Activated CD8-positive, alpha-beta T cell treated with anti-CD3 and anti-CD28 coated beads for 36 hours (primary cell): ENCODE measurements at regions not wholly inside any gene's neighbourhood (a gene's known extent, or its start where the extent isn't known, plus 50 kb on each side); places are given as distances from the start of the nearest gene placed in this dataset.
"Not testable (repeated sequence)": the region's sequence is repeated elsewhere in the genome, so short reads cannot be mapped to it uniquely, and the experiment has no call there.

Experiments
- ATAC-seq: fragments of 200-7000 bp; cut with Tn5 transposase; one replicate; pipeline ENCODE4 v1.10.0; 2021; ENCODE audit warnings: mild to moderate bottlenecking, moderate library complexity
- CTCF ChIA-PET: fragments of 350-600 bp; sonication (Branson Sonifier 250); formaldehyde crosslinking; loops from one replicate; lab custom pipeline; 2021; ENCODE audit warnings: antibody characterized with exemption; lab: Charles Lee
- POLR2A ChIA-PET: fragments of 350-600 bp; sonication (Branson Sonifier 250); formaldehyde crosslinking; loops from one replicate; lab custom pipeline; 2021; ENCODE audit warnings: antibody characterized with exemption; lab: Charles Lee
- DNase-seq: peaks from one replicate; pipeline ENCODE4 v3.0.0-alpha.2; 2020
- H3K27ac Mint-ChIP-seq: one replicate; pipeline ENCODE4 v1.8.0; 2021; ENCODE audit warnings: mild to moderate bottlenecking, mixed read lengths
- H3K27me3 Mint-ChIP-seq: one replicate; pipeline ENCODE4 v1.8.0; 2021; ENCODE audit warnings: mixed read lengths
- H3K36me3 Mint-ChIP-seq: one replicate; pipeline ENCODE4 v1.8.0; 2021; ENCODE audit warnings: low read depth, mixed read lengths
- H3K4me1 Mint-ChIP-seq: one replicate; pipeline ENCODE4 v1.8.0; 2021; ENCODE audit warnings: low read depth, mixed read lengths
- H3K4me3 Mint-ChIP-seq: one replicate; pipeline ENCODE4 v1.8.0; 2021; ENCODE audit warnings: mild to moderate bottlenecking, moderate library complexity, mixed read lengths
- H3K9me3 Mint-ChIP-seq: one replicate; pipeline ENCODE4 v1.8.0; 2021; ENCODE audit warnings: mixed read lengths
- intact Hi-C: fragments of 100-400 bp; cut with micrococcal nuclease; formaldehyde crosslinking; loops from one replicate; pipeline ENCODE4 v1.10.0; 2022
- TF ChIP-seq, protein P1 (sequence below): fragments of 200-600 bp; IDR thresholded peaks from one replicate; pipeline ENCODE4 v1.8.0; 2022; ENCODE audit warnings: antibody characterized with exemption, mild to moderate bottlenecking

- Mint-ChIP-seq H3K27me3 (no peaks in the 10 kb centered on the region), H3K36me3 (no peaks in the 10 kb centered on the region), H3K4me1 (no peaks in the 10 kb centered on the region), H3K27ac (no peak overlapping the region), H3K4me3 (no peak overlapping the region), H3K9me3 (peaks cover 2% of the 10 kb centered on the region)
- ChIA-PET POLR2A (no interaction called here), CTCF (no interaction called here)
- ATAC-seq: no peak
- intact Hi-C loops: no loop called here
- TF ChIP-seq, protein P1, sequence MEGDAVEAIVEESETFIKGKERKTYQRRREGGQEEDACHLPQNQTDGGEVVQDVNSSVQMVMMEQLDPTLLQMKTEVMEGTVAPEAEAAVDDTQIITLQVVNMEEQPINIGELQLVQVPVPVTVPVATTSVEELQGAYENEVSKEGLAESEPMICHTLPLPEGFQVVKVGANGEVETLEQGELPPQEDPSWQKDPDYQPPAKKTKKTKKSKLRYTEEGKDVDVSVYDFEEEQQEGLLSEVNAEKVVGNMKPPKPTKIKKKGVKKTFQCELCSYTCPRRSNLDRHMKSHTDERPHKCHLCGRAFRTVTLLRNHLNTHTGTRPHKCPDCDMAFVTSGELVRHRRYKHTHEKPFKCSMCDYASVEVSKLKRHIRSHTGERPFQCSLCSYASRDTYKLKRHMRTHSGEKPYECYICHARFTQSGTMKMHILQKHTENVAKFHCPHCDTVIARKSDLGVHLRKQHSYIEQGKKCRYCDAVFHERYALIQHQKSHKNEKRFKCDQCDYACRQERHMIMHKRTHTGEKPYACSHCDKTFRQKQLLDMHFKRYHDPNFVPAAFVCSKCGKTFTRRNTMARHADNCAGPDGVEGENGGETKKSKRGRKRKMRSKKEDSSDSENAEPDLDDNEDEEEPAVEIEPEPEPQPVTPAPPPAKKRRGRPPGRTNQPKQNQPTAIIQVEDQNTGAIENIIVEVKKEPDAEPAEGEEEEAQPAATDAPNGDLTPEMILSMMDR: no peak
- no peak for DNase-seq
Observed at GRCh38 chr6:19723545-19723944, 113.6 kb upstream of the ID4 start.

DNA sequence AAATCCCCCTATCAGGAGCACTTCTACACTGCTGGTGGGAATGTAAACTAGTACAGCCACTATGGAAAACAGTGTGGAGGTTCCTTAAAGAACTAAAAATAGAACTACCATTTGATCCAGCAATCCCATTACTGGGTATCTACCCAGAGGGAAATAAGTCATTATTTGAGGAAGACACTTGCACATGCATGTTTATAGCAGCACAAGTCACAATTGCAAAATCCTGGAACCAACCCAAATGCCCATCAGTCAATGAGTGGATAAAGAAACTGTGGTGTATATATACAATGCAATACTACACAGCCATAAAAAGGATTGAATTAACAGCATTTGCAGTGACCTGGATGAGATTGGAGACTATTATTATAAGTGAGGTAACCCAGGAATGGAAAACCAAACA is 111.7 kb upstream of the ID4 start:
- H3K4me3 Mint-ChIP-seq, H3K36me3 Mint-ChIP-seq, intact Hi-C loops, DNase-seq, POLR2A ChIA-PET, CTCF ChIA-PET, H3K4me1 Mint-ChIP-seq, ATAC-seq, H3K27ac Mint-ChIP-seq, H3K27me3 Mint-ChIP-seq, H3K9me3 Mint-ChIP-seq: not testable (repeated sequence)

DNA sequence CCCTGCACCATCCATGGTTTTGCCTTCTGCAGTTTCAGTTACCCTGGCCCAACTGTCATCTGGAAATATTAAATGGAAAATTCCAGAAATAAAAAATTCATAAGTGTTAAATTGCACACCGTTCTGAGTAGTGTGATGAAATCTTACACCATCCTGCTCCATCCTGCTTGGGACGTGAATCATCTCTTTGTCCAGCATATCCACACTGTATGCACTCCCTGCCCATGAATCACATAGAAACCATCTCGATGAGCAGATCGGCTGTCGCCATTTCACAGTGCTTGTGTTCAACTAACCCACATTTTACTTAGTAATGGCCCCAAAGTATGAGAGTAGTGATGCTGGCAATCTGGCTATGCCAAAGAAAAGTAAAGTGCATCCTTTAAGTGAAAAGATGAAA is 105.9 kb upstream of the ID4 start:
- Mint-ChIP-seq H3K27ac (no peak overlapping the region), H3K36me3 (no peaks in the 10 kb centered on the region)
- CTCF ChIA-PET: no interaction called here

GRCh38 chr6:19734061-19734460 is 103.1 kb upstream of the ID4 start:
- TF ChIP-seq, protein P1: no peak
- no peak for DNase-seq
- intact Hi-C loops: no loop called here
- no peaks in the 10 kb centered on the region for H3K36me3 Mint-ChIP-seq
- H3K4me3 Mint-ChIP-seq: no peak overlapping the region
- no peaks in the 10 kb centered on the region for H3K4me1 Mint-ChIP-seq
- ChIA-PET POLR2A (no interaction called here), CTCF (no interaction called here)
- no peak overlapping the region for H3K27ac Mint-ChIP-seq
- no peak for ATAC-seq
- no peaks in the 10 kb centered on the region for H3K27me3 Mint-ChIP-seq
- peaks cover under 1% of the 10 kb centered on the region for H3K9me3 Mint-ChIP-seq

More for the DNA sequence above, 105.9 kb upstream of the ID4 start:
- Mint-ChIP-seq H3K9me3 (peaks cover 1% of the 10 kb centered on the region), H3K4me1 (no peaks in the 10 kb centered on the region), H3K27me3 (no peaks in the 10 kb centered on the region), H3K4me3 (no peak overlapping the region)
- intact Hi-C loops: no loop called here
- TF ChIP-seq, protein P1: no peak
- ATAC-seq (no peak), DNase-seq (no peak)
- POLR2A ChIA-PET: no interaction called here

DNA sequence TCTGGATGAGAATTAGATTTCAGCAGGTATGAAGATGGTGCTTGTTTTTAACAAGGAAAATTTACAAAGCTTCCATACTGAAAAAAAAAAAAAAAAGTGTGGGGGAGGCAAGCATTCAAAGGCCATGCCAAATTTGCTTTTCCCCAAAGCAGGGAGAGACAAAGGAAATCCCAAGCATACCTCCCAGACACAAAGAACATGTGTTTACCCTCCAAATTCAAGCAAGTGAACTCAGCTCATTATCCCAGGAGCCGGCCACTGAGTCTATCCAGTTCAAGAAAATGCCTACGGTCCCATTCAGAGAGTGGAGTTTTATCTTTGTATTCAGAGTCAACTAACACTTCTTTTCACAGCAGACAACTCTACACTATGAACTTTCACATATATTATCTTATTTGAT is 102.7 kb upstream of the ID4 start:
- ATAC-seq (no peak), DNase-seq (no peak)
- TF ChIP-seq, protein P1: no peak
- no peaks in the 10 kb centered on the region for H3K36me3 Mint-ChIP-seq
- intact Hi-C loops: no loop called here
- H3K4me1 Mint-ChIP-seq: no peaks in the 10 kb centered on the region
- no peaks in the 10 kb centered on the region for H3K27me3 Mint-ChIP-seq
- peaks cover 1% of the 10 kb centered on the region for H3K9me3 Mint-ChIP-seq
- H3K27ac Mint-ChIP-seq: no peak overlapping the region
- no peak overlapping the region for H3K4me3 Mint-ChIP-seq
- ChIA-PET CTCF (no interaction called here), POLR2A (no interaction called here)

GRCh38 chr6:19736066-19736465 is 101.1 kb upstream of the ID4 start:
- Mint-ChIP-seq H3K27me3 (no peaks in the 10 kb centered on the region), H3K4me3 (no peak overlapping the region), H3K9me3 (peaks cover 1% of the 10 kb centered on the region), H3K4me1 (no peaks in the 10 kb centered on the region), H3K27ac (no peak overlapping the region), H3K36me3 (no peaks in the 10 kb centered on the region)
- DNase-seq: no peak
- intact Hi-C loops: no loop called here
- TF ChIP-seq, protein P1: no peak
- ChIA-PET CTCF (no interaction called here), POLR2A (no interaction called here)
- ATAC-seq: no peak
